H9 (cell line): ENCODE measurements at regions not wholly inside any gene's neighbourhood (a gene's known extent, or its start where the extent isn't known, plus 50 kb on each side); places are given as distances from the start of the nearest gene placed in this dataset.

ENCODE experiments used
- DNase-seq: peaks from one replicate; pipeline ENCODE4 v3.0.0-alpha.2; 2017
- H2AFZ ChIP-seq: one replicate; pipeline ENCODE4 v1.6.1; 2013; ENCODE audit warnings: mild to moderate bottlenecking, low read length, control low read depth, moderate library complexity
- H2AK5ac ChIP-seq: 2 replicates; pipeline ENCODE4 v1.6.1; 2013; ENCODE audit warnings: low read length, control low read depth, mixed read lengths; ENCODE audit not compliant: insufficient read length
- H2BK120ac ChIP-seq: one replicate; pipeline ENCODE4 v1.6.1; 2013; ENCODE audit warnings: low read depth, mild to moderate bottlenecking, low read length, control low read depth, inconsistent platforms; ENCODE audit not compliant: poor library complexity, severe bottlenecking
- H2BK12ac ChIP-seq: 2 replicates; pipeline ENCODE4 v1.6.1; 2013; ENCODE audit warnings: low read length, control low read depth, mixed read lengths, low read depth; ENCODE audit not compliant: insufficient read length
- H2BK15ac ChIP-seq: 2 replicates; pipeline ENCODE4 v1.6.1; 2013; ENCODE audit warnings: low read depth, low read length, control low read depth
- H2BK20ac ChIP-seq: one replicate; pipeline ENCODE4 v1.6.1; 2013; ENCODE audit warnings: low read depth, mild to moderate bottlenecking, low read length, control low read depth, inconsistent platforms; ENCODE audit not compliant: poor library complexity, severe bottlenecking
- H2BK5ac ChIP-seq: 2 replicates; pipeline ENCODE4 v1.6.1; 2013; ENCODE audit warnings: low read length, control low read depth, mixed read lengths; ENCODE audit not compliant: insufficient read length
- H3K14ac ChIP-seq: 2 replicates; pipeline ENCODE4 v1.6.1; 2013; ENCODE audit warnings: low read length, control low read depth; ENCODE audit not compliant: insufficient read depth
- H3K18ac ChIP-seq: 2 replicates; pipeline ENCODE4 v1.6.1; 2013; ENCODE audit warnings: low read depth, mild to moderate bottlenecking, mixed read lengths, low read length, control low read depth; ENCODE audit not compliant: insufficient read length
- H3K23ac ChIP-seq: 2 replicates; pipeline ENCODE4 v1.6.1; 2013; ENCODE audit warnings: low read length, control low read depth, mixed read lengths, low read depth; ENCODE audit not compliant: insufficient read length
- H3K23me2 ChIP-seq: 2 replicates; pipeline ENCODE4 v1.6.1; 2013; ENCODE audit warnings: low read depth, mild to moderate bottlenecking, mixed read lengths, low read length, control low read depth; ENCODE audit not compliant: insufficient read length, poor library complexity, severe bottlenecking
- H3K27ac ChIP-seq: 2 replicates; pipeline ENCODE4 v1.5.1; 2013; ENCODE audit warnings: low read length, control low read depth, mixed read lengths, low read depth; ENCODE audit not compliant: insufficient read length
- H3K27me3 ChIP-seq: 2 replicates; pipeline ENCODE4 v1.6.1; 2013; ENCODE audit warnings: low read length, control low read depth, inconsistent platforms; ENCODE audit not compliant: insufficient read depth
- H3K4ac ChIP-seq: 2 replicates; pipeline ENCODE4 v1.6.1; 2013; ENCODE audit warnings: low read depth, mild to moderate bottlenecking, control low read depth, inconsistent platforms, low read length, moderate library complexity
- H3K4me1 ChIP-seq: 2 replicates; pipeline ENCODE4 v1.6.1; 2013; ENCODE audit warnings: low read length, control low read depth, inconsistent platforms; ENCODE audit not compliant: insufficient read depth
- H3K4me2 ChIP-seq: 2 replicates; pipeline ENCODE4 v1.6.1; 2013; ENCODE audit warnings: low read length, control low read depth, mixed read lengths; ENCODE audit not compliant: insufficient read length, insufficient read depth
- H3K56ac ChIP-seq: 2 replicates; pipeline ENCODE4 v1.6.1; 2013; ENCODE audit warnings: low read depth, mild to moderate bottlenecking, mixed read lengths, low read length, control low read depth; ENCODE audit not compliant: insufficient read length
- H3K79me1 ChIP-seq: 2 replicates; pipeline ENCODE4 v1.6.1; 2013; ENCODE audit warnings: low read depth, mild to moderate bottlenecking, moderate library complexity, low read length, control low read depth, inconsistent platforms; ENCODE audit not compliant: insufficient read depth, poor library complexity, severe bottlenecking
- H3K79me2 ChIP-seq: 2 replicates; pipeline ENCODE4 v1.6.1; 2013; ENCODE audit warnings: low read length, control low read depth, inconsistent platforms; ENCODE audit not compliant: insufficient read depth
- H3K9ac ChIP-seq: 2 replicates; pipeline ENCODE4 v1.6.1; 2013; ENCODE audit warnings: low read length, control low read depth, mixed read lengths; ENCODE audit not compliant: insufficient read length; ENCODE audit errors: extremely low read depth
- H3K9me3 ChIP-seq: one replicate; pipeline ENCODE4 v1.6.1; 2013; ENCODE audit warnings: low read depth, low read length, inconsistent platforms; ENCODE audit not compliant: control insufficient read depth
- H3T11ph ChIP-seq: one replicate; pipeline ENCODE4 v1.6.1; 2013; ENCODE audit warnings: mild to moderate bottlenecking, low read length, control low read depth, inconsistent platforms
- H4K20me1 ChIP-seq: one replicate; pipeline ENCODE4 v1.6.1; 2013; ENCODE audit not compliant: control insufficient read depth, insufficient read length, insufficient read depth
- H4K5ac ChIP-seq: 2 replicates; pipeline ENCODE4 v1.6.1; 2013; ENCODE audit warnings: low read depth, mild to moderate bottlenecking, mixed read lengths, low read length, control low read depth; ENCODE audit not compliant: insufficient read length
- H4K8ac ChIP-seq: replicated peaks from 2 replicates; pipeline ENCODE4 v1.6.1; 2013; ENCODE audit warnings: low read length, control low read depth, mixed read lengths, low read depth; ENCODE audit not compliant: insufficient read length
- H4K91ac ChIP-seq: 2 replicates; pipeline ENCODE4 v1.6.1; 2013; ENCODE audit warnings: low read depth, mild to moderate bottlenecking, moderate library complexity, mixed read lengths, low read length, control low read depth; ENCODE audit not compliant: insufficient read length
- H3K27ac Mint-ChIP-seq, 3 experiments: 2 replicates in 2 of 3; 3 replicates in 1 of 3; pipeline ENCODE4 v1.8.0; 2020 to 2021; ENCODE audit warnings: mixed read lengths in 3 of 3, mild to moderate bottlenecking in 1 of 3, moderate library complexity in 1 of 3
- H3K27me3 Mint-ChIP-seq: 2 replicates; pipeline ENCODE4 v1.8.0; 2021; ENCODE audit warnings: low read depth, mild to moderate bottlenecking, moderate library complexity, mixed read lengths
- H3K36me3 Mint-ChIP-seq, 3 experiments: 2 replicates in 2 of 3; 3 replicates in 1 of 3; pipeline ENCODE4 v1.8.0; 2020 to 2021; ENCODE audit warnings: low read depth in 3 of 3, mixed read lengths in 3 of 3; ENCODE audit not compliant: insufficient read depth in 1 of 3
- H3K4me1 Mint-ChIP-seq, 2 experiments: 2 replicates each; pipeline ENCODE4 v1.8.0; 2020; ENCODE audit warnings: mixed read lengths in 2 of 2
- H3K4me3 Mint-ChIP-seq, 2 experiments: 2 replicates in 1 of 2; 3 replicates in 1 of 2; pipeline ENCODE4 v1.8.0; 2020 to 2021; ENCODE audit warnings: mild to moderate bottlenecking in 2 of 2, mixed read lengths in 2 of 2, moderate library complexity in 1 of 2
- H3K9me3 Mint-ChIP-seq, 2 experiments: 2 replicates in 1 of 2; 3 replicates in 1 of 2; pipeline ENCODE4 v1.8.0; 2020; ENCODE audit warnings: mild to moderate bottlenecking in 2 of 2, mixed read lengths in 2 of 2, moderate library complexity in 1 of 2
- CTCF ChIP-seq: fragments of 200-600 bp; sonication (generic); conservative IDR thresholded peaks from 3 replicates; pipeline ENCODE4 v1.8.0; 2021; ENCODE audit warnings: antibody characterized with exemption, mild to moderate bottlenecking
- WGBS: extraction: QIAGEN DNeasy Blood & Tissue Kit; methylation state at CpG from one replicate; pipeline ENCODE4 v1.1.7; 2013; ENCODE audit warnings: missing lambda C conversion rate, low lambda C conversion rate, mixed read lengths; ENCODE audit not compliant: insufficient read length; ENCODE audit errors: extremely low coverage; 5-methylcytosine and 5-hydroxymethylcytosine counted together

GRCh38 chr7:81111358-81111757, 192.5 kb upstream of the SEMA3C start:
- Histone ChIP-seq H3K23me2 (no peaks in the 10 kb centered on the region), H3K9ac (no peak overlapping the region), H3K23ac (no peak overlapping the region), H2BK5ac (no peak overlapping the region), H3K4ac (no peak overlapping the region), H3K4me2 (no peak overlapping the region), H2BK15ac (no peak overlapping the region), H3K27me3 (no peaks in the 10 kb centered on the region), H3K56ac (no peak overlapping the region), H3K4me1 (no peaks in the 10 kb centered on the region), H2BK120ac (no peak overlapping the region), H3K18ac (no peak overlapping the region), H2AK5ac (no peak overlapping the region), H4K20me1 (no peaks in the 10 kb centered on the region), H4K91ac (no peak overlapping the region), H2AFZ (no peak overlapping the region), H3K79me2 (no peaks in the 10 kb centered on the region), H3K27ac (no peak overlapping the region), H3K79me1 (no peaks in the 10 kb centered on the region), H2BK12ac (no peak overlapping the region), H4K8ac (no peak overlapping the region), H3T11ph (no peak overlapping the region), H3K9me3 (no peaks in the 10 kb centered on the region), H3K14ac (no peak overlapping the region), H2BK20ac (no peak overlapping the region), H4K5ac (no peak overlapping the region)
- no CpG with 5 or more reads among the region's 1 CpG for WGBS
- Mint-ChIP-seq H3K4me3 (no peak overlapping the region), H3K27ac (no peak overlapping the region; a peak in 1 of 7 replicates), H3K9me3 (no peaks in the 10 kb centered on the region), H3K4me1 (peaks cover 10 to 17% of the 10 kb centered on the region in 2 experiments), H3K27me3 (no peaks in the 10 kb centered on the region), H3K36me3 (no peaks in the 10 kb centered on the region)
- no peak for DNase-seq
- TF ChIP-seq CTCF, result no peak
